Lung (tissue), 11 donors: ENCODE measurements at regions not wholly inside any gene's neighbourhood (a gene's known extent, or its start where the extent isn't known, plus 50 kb on each side); places are given as distances from the start of the nearest gene placed in this dataset.

Source experiments
- ATAC-seq: fragments of 200-7000 bp; cut with Tn5 transposase; one replicate; pipeline ENCODE4 v1.9.1; 2020; ENCODE audit warnings: moderate number of reproducible peaks; ENCODE audit not compliant: insufficient read depth, low FRiP score
- DNase-seq, 3 donors: peaks; one replicate each; pipeline ENCODE4 v3.0.0-alpha.2; 2013 to 2017
- H3K27ac ChIP-seq, 2 donors: one replicate each; pipeline ENCODE4 v1.5.1; 2013; ENCODE audit warnings: mild to moderate bottlenecking in 2 of 2, moderate library complexity in 2 of 2, control low read depth in 1 of 2, inconsistent platforms in 1 of 2, low read depth in 1 of 2, low read length in 1 of 2
- H3K27me3 ChIP-seq, 3 donors: one replicate each; pipeline ENCODE4 v1.5.1; 2013; ENCODE audit warnings: low read length in 2 of 3; ENCODE audit not compliant: control insufficient read depth in 3 of 3, insufficient read depth in 3 of 3
- H3K36me3 ChIP-seq, 4 donors: one replicate each; pipeline ENCODE4 v1.5.1; 2013; ENCODE audit warnings: low read length in 4 of 4, mild to moderate bottlenecking in 1 of 4, moderate library complexity in 1 of 4; ENCODE audit not compliant: control insufficient read depth in 4 of 4, insufficient read depth in 4 of 4
- H3K4me1 ChIP-seq, 5 donors: one replicate each; pipeline ENCODE4 v1.5.1; 2013; ENCODE audit warnings: low read length in 5 of 5, mild to moderate bottlenecking in 2 of 5, moderate library complexity in 1 of 5; ENCODE audit not compliant: control insufficient read depth in 5 of 5, insufficient read depth in 5 of 5
- H3K4me3 ChIP-seq: one replicate; pipeline ENCODE4 v1.5.1; 2013; ENCODE audit warnings: mild to moderate bottlenecking, control low read depth, moderate library complexity
- H3K9ac ChIP-seq, 2 donors: one replicate each; pipeline ENCODE4 v1.5.1; 2013; ENCODE audit warnings: low read length in 2 of 2, control low read depth in 1 of 2; ENCODE audit not compliant: insufficient read depth in 1 of 2
- H3K9me3 ChIP-seq, 4 donors: one replicate each; pipeline ENCODE4 v1.5.1; 2013; ENCODE audit warnings: low read length in 3 of 4, mild to moderate bottlenecking in 1 of 4, moderate library complexity in 1 of 4; ENCODE audit not compliant: control insufficient read depth in 4 of 4, insufficient read depth in 3 of 4
- WGBS, 2 donors: extraction: QIAGEN DNeasy Blood & Tissue Kit; methylation state at CpG; one replicate each; pipeline ENCODE4 v1.1.7; 2013; 5-methylcytosine and 5-hydroxymethylcytosine counted together
- TF ChIP-seq, protein P1 (sequence below): IDR thresholded peaks from 2 replicates; pipeline ENCODE4 v1.5.1; 2012; ENCODE audit warnings: mild to moderate bottlenecking; ENCODE audit errors: control extremely low read depth, extremely low read depth
- donor health status: control.
- donor health status: control.
- donor health status: Bipolar disorder and iron deficiency.
- donor health status: healthy.
- donor health status: DM: yes; HTN: yes; CAD: no.

DNA sequence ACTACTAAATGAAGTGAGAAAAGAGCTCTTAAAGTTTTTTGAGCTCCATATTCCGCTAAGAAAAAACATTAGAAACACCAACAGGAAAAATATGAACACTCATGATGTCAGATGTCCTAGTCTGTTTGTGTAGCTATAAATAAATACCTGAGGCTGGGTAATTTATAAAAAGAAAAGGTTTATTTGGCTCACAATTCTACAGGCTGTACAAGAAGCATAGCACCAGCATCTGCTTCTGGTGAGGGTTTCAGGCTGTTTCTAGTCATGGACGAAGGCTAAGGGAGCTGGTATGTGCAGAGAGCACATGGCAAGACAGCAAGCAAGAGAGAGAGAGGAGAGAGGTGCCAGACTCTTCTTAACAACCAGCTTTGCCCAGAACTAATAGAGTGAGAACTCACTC lies 186.2 kb downstream of the PLK2 start:
- DNase-seq: peak in 2 of 3 donors; percentile 30 to 41
- no peak overlapping the region for H3K27ac ChIP-seq
- no peak for ATAC-seq
- no peaks in the 10 kb centered on the region for H3K9me3 ChIP-seq
- no peaks in the 10 kb centered on the region for H3K27me3 ChIP-seq
- 51 to 65% methylated on average over 2 of the region's 2 CpGs for WGBS, 2 donors
- no peaks in the 10 kb centered on the region for H3K36me3 ChIP-seq
- no peak overlapping the region for H3K9ac ChIP-seq
- H3K4me3 ChIP-seq: no peak overlapping the region
- peaks cover 0 to 11% (median 3%) of the 10 kb centered on the region in 5 donors for H3K4me1 ChIP-seq
- TF ChIP-seq, protein P1, sequence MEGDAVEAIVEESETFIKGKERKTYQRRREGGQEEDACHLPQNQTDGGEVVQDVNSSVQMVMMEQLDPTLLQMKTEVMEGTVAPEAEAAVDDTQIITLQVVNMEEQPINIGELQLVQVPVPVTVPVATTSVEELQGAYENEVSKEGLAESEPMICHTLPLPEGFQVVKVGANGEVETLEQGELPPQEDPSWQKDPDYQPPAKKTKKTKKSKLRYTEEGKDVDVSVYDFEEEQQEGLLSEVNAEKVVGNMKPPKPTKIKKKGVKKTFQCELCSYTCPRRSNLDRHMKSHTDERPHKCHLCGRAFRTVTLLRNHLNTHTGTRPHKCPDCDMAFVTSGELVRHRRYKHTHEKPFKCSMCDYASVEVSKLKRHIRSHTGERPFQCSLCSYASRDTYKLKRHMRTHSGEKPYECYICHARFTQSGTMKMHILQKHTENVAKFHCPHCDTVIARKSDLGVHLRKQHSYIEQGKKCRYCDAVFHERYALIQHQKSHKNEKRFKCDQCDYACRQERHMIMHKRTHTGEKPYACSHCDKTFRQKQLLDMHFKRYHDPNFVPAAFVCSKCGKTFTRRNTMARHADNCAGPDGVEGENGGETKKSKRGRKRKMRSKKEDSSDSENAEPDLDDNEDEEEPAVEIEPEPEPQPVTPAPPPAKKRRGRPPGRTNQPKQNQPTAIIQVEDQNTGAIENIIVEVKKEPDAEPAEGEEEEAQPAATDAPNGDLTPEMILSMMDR: no peak

- peak; percentile 27 to 74 (median 60) for DNase-seq
- Histone ChIP-seq H3K9ac (no peak overlapping the region), H3K27me3 (no peaks in the 10 kb centered on the region), H3K36me3 (no peaks in the 10 kb centered on the region), H3K4me3 (no peak overlapping the region), H3K9me3 (no peaks in the 10 kb centered on the region), H3K27ac (peak overlapping the region in 1 of 2 donors; percentile 21), H3K4me1 (peaks cover 0 to 3% (median 0%) of the 10 kb centered on the region in 5 donors)
- TF ChIP-seq, protein P1: no peak
- 61 to 72% methylated on average over 4 of the region's 4 CpGs for WGBS, 2 donors
- no peak for ATAC-seq
Measured at GRCh38 chr5:58268268-58268667, 191.6 kb downstream of the PLK2 start.

DNA sequence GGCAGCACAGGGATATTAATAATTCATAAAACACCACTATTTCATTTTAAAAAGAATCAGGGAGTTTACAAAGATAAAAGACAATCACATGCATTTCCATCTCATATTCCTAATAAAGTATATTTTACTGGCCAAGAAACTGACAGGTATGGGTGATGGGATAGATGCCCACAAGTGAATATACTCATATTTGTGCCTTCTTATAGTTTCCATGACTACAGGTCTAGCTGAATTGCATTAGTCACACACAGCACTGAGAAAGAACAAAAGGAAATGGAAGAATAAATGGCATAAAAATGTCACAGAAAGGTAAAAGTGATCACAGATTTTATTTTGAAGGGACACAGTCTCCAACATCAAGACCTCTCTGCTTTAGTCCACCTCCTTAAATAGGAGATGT lies 193.5 kb downstream of the PLK2 start:
- no peak overlapping the region for H3K4me3 ChIP-seq
- H3K4me1 ChIP-seq: peaks cover 0 to 4% (median 0%) of the 10 kb centered on the region in 5 donors
- no peak for ATAC-seq
- DNase-seq: no peak
- no peaks in the 10 kb centered on the region for H3K27me3 ChIP-seq
- no peak overlapping the region for H3K27ac ChIP-seq
- no peak overlapping the region for H3K9ac ChIP-seq
- TF ChIP-seq, protein P1: no peak
- H3K36me3 ChIP-seq: no peaks in the 10 kb centered on the region
- H3K9me3 ChIP-seq: no peaks in the 10 kb centered on the region

DNA sequence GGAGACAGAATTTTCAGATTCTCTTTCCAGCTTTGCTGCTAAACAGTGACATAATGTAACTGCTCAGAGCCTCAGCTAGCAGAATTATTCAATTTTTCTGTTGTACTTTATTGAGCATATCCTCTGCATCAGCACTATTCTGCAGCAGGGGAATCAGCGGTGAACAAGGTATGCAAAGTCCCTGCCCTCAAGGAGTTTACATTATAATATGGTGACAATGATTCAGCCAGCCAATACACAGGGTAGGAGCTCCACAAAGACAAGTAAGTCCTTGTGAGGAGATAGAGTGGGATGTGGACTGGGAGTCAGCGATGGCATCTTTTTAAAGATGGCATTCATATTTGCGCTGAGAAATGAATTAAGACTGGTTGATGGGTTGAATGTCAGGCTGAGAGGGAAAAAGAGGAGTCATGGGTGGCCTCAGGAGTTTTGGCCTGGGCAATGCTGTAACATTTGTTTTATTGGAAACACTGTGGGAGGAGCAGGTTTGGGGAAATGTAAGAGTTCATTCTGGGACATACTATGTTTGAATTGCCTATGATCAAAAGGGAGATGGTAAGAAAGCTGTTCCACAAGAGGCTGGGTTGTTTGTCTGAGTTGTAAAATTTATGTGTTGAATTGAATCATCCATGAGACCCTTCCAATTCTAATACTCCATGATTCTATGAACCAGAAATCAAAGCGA lies 194.5 kb downstream of the PLK2 start:
- DNase-seq (no peak), ATAC-seq (no peak)
- no peaks in the 10 kb centered on the region for H3K27me3 ChIP-seq
- H3K4me3 ChIP-seq: no peak overlapping the region
- peaks cover 0 to 8% (median 0%) of the 10 kb centered on the region in 5 donors for H3K4me1 ChIP-seq
- WGBS, 2 donors: 98 to 100% methylated on average over 4 of the region's 4 CpGs
- no peak overlapping the region for H3K27ac ChIP-seq
- H3K9ac ChIP-seq: no peak overlapping the region
- TF ChIP-seq, protein P1: no peak
- no peaks in the 10 kb centered on the region for H3K36me3 ChIP-seq
- no peaks in the 10 kb centered on the region for H3K9me3 ChIP-seq
